22Rv1 (cell line): ENCODE measurements at regions not wholly inside any gene's neighbourhood (a gene's known extent, or its start where the extent isn't known, plus 50 kb on each side); places are given as distances from the start of the nearest gene placed in this dataset.

Experiments used
- CTCF ChIP-seq: fragments of 450-650 bp; IDR thresholded peaks from 2 replicates; pipeline ENCODE4 v1.5.1; 2017; ENCODE audit warnings: mild to moderate bottlenecking
- ZFX ChIP-seq: fragments of 450-650 bp; IDR thresholded peaks from 2 replicates; pipeline ENCODE4 v1.6.1; 2017; ENCODE audit warnings: antibody characterized with exemption, borderline replicate concordance

GRCh38 chr5:6212244-6212643, 166.1 kb downstream of the MED10 start:
- no peak for TF ChIP-seq ZFX
- no peak for TF ChIP-seq CTCF
